ENCODE measurements at regions not wholly inside any gene's neighbourhood (a gene's known extent, or its start where the extent isn't known, plus 50 kb on each side); places are given as distances from the start of the nearest gene placed in this dataset.

DNA sequence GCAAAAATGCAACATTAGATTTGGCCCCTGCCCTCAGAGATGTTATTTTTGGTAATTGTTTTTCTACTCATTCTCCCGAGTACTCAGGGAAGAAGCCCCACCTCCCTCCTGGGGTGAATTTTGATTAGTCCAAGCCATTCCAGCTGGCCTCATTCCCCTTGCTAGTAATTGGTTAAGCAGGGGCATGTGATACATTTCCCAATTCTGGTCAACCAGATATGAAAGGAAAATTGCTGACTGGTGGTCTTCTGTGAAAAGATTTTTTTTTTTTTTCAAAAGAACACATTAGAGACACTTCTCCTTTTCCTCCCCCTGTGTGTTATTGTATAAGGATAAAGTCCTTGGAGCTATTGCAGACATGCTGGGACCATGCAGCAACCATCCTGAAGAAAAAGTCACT, 71.1 kb upstream of the AKT3 start:
- H3K27me3 ChIP-seq: no peaks in the 10 kb centered on the region
- no peaks in the 10 kb centered on the region for H3K9me3 ChIP-seq
- intact Hi-C loops (cut with DNase I): loop anchor here (2.0 kb wide), 1 partner anchor 128 kb away; no protein-coding TSS in a partner anchor
- no peak overlapping the region for H3K4me3 ChIP-seq
- DNase-seq (ENCODE audit: low spot score in 2 of 2): no peak
- H3K36me3 ChIP-seq: no peaks in the 10 kb centered on the region
- peaks cover 4 to 30% of the 10 kb centered on the region in 2 donors for H3K4me1 ChIP-seq
- TF ChIP-seq, protein P1, sequence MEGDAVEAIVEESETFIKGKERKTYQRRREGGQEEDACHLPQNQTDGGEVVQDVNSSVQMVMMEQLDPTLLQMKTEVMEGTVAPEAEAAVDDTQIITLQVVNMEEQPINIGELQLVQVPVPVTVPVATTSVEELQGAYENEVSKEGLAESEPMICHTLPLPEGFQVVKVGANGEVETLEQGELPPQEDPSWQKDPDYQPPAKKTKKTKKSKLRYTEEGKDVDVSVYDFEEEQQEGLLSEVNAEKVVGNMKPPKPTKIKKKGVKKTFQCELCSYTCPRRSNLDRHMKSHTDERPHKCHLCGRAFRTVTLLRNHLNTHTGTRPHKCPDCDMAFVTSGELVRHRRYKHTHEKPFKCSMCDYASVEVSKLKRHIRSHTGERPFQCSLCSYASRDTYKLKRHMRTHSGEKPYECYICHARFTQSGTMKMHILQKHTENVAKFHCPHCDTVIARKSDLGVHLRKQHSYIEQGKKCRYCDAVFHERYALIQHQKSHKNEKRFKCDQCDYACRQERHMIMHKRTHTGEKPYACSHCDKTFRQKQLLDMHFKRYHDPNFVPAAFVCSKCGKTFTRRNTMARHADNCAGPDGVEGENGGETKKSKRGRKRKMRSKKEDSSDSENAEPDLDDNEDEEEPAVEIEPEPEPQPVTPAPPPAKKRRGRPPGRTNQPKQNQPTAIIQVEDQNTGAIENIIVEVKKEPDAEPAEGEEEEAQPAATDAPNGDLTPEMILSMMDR (IDR thresholded peaks at IDR 0.05): no peak
- no peak overlapping the region for H3K27ac ChIP-seq

- H3K27ac ChIP-seq: no peak overlapping the region
- TF ChIP-seq, protein P1 (IDR thresholded peaks at IDR 0.05): no peak
- intact Hi-C loops (cut with DNase I): loop anchor here (1.0 to 5.0 kb wide), 2 partner anchors 68 to 534 kb away; partner anchors contain the start of genes ADSS2 and AKT3
- H3K36me3 ChIP-seq: no peaks in the 10 kb centered on the region
- H3K27me3 ChIP-seq: no peaks in the 10 kb centered on the region
- no peaks in the 10 kb centered on the region for H3K9me3 ChIP-seq
- peaks cover 0 to 9% of the 10 kb centered on the region in 2 donors for H3K4me1 ChIP-seq
- DNase-seq (ENCODE audit: low spot score in 2 of 2): no peak
- peak overlapping the region; percentile 52 to 77 for H3K4me3 ChIP-seq
Measured at GRCh38 chr1:243917863-243918565, 68.0 kb upstream of the AKT3 start.

DNA sequence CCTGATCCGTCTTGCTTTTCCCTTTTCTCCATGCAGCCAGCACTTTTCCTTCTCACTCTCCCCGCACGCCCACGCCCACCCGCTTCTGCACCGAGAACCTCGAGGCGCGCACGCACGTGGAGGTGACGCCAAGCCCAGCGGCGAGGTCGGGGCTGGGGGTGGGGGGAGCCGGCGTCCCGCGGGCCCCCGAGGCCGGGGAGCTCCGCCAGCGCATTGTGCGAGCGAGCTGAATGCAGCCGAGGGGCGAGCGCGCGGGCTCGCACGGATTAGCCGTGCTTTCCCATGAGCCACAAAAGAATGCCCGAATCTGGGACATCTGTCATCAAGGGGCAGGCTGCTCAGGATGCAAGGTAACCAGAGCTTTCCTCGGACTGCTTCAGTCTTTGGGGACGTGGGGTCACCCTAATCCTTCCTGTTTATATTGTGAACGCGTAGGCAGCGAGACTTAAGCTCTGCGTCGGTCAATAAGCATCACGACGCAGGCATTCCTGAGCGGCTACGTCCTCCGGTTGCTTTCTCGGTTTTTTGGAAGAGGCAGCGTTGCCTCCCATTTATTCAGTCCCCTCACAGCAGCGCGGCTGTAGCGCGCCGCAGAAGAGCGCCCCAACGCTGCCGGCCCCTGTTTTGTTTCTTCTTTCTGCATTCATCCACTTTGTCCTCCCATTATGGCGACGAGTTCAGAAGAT, 67.3 kb upstream of the AKT3 start:
- H3K27me3 ChIP-seq: no peaks in the 10 kb centered on the region
- DNase-seq (ENCODE audit: low spot score in 2 of 2): peak in 1 of 2 donors; percentile 67
- intact Hi-C loops (cut with DNase I): loop anchor here (5.0 kb wide), 1 partner anchor 535 kb away; the partner anchor contains the start of gene ADSS2
- peak overlapping the region; percentile 52 to 77 for H3K4me3 ChIP-seq
- H3K36me3 ChIP-seq: no peaks in the 10 kb centered on the region
- H3K9me3 ChIP-seq: no peaks in the 10 kb centered on the region
- H3K27ac ChIP-seq: peak overlapping the region in 1 of 2 donors; percentile 0
- H3K4me1 ChIP-seq: peaks cover 0 to 9% of the 10 kb centered on the region in 2 donors
- TF ChIP-seq, protein P1 (IDR thresholded peaks at IDR 0.05): no peak

- Histone ChIP-seq H3K4me3 (no peak overlapping the region), H3K27me3 (no peaks in the 10 kb centered on the region), H3K4me1 (peaks cover 0 to 9% of the 10 kb centered on the region in 2 donors), H3K9me3 (no peaks in the 10 kb centered on the region), H3K27ac (no peak overlapping the region), H3K36me3 (no peaks in the 10 kb centered on the region)
- TF ChIP-seq, protein P1 (IDR thresholded peaks at IDR 0.05): no peak
- intact Hi-C loops (cut with DNase I): loop anchor here (5.0 kb wide), 1 partner anchor 536 kb away; the partner anchor contains the start of gene ADSS2
- no peak for DNase-seq (ENCODE audit: low spot score in 2 of 2)
Measured at GRCh38 chr1:243916160-243916559, 66.1 kb upstream of the AKT3 start.

DNA sequence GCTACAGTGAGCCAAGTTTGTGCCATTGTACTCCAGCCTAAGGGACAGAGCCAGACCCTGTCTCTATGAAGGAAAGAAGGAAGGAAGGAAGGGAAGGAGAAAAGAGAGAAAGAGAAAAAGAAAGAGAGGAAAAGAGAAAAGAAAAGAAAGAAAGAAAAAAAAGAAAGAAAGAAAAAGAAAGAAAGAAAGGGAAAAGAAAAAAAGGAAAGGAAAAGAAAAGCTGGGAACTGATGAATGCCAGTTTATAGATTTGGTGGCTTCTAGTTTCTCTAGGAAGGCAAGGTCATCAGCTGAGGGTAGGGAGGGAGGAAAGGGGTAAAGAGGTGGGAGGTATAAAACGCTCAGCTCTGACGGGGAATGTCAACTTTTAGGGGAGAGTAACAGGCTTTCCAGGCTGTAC, 62.3 kb upstream of the AKT3 start:
- DNase-seq (ENCODE audit: low spot score in 2 of 2): no peak
- no peaks in the 10 kb centered on the region for H3K9me3 ChIP-seq
- intact Hi-C loops (cut with DNase I): no loop called here
- no peak overlapping the region for H3K4me3 ChIP-seq
- H3K27ac ChIP-seq: no peak overlapping the region
- H3K36me3 ChIP-seq: no peaks in the 10 kb centered on the region
- TF ChIP-seq, protein P1 (IDR thresholded peaks at IDR 0.05): no peak
- peaks cover 0 to 5% of the 10 kb centered on the region in 2 donors for H3K4me1 ChIP-seq
- no peaks in the 10 kb centered on the region for H3K27me3 ChIP-seq
